Neural cell (in vitro differentiated cells): ENCODE measurements at regions not wholly inside any gene's neighbourhood (a gene's known extent, or its start where the extent isn't known, plus 50 kb on each side); places are given as distances from the start of the nearest gene placed in this dataset.

ENCODE experiments used
- CTCF ChIP-seq: fragments of 450-650 bp; IDR thresholded peaks from 2 replicates; pipeline ENCODE4 v1.5.1; 2014; ENCODE audit warnings: antibody characterized with exemption, mild to moderate bottlenecking, moderate library complexity; ENCODE audit not compliant: poor library complexity, severe bottlenecking
- EZH2 ChIP-seq: fragments of 200-600, 300-800 bp; shearing (Covaris generic), sonication (generic); IDR thresholded peaks from 2 replicates; pipeline ENCODE4 v1.6.1; 2014; ENCODE audit warnings: antibody characterized with exemption, low read length, borderline replicate concordance, mild to moderate bottlenecking; ENCODE audit not compliant: insufficient read depth, poor library complexity, severe bottlenecking
- POLR2AphosphoS5 ChIP-seq: IDR thresholded peaks from 2 replicates; pipeline ENCODE4 v1.6.1; 2012
- RAD21 ChIP-seq: fragments of 450-650 bp; conservative IDR thresholded peaks from 2 replicates; pipeline ENCODE4 v1.6.1; 2014; ENCODE audit warnings: antibody characterized with exemption, mild to moderate bottlenecking, moderate library complexity
- TAF1 ChIP-seq: IDR thresholded peaks from 2 replicates; pipeline ENCODE4 v1.6.1; 2012; ENCODE audit warnings: low read depth

DNA sequence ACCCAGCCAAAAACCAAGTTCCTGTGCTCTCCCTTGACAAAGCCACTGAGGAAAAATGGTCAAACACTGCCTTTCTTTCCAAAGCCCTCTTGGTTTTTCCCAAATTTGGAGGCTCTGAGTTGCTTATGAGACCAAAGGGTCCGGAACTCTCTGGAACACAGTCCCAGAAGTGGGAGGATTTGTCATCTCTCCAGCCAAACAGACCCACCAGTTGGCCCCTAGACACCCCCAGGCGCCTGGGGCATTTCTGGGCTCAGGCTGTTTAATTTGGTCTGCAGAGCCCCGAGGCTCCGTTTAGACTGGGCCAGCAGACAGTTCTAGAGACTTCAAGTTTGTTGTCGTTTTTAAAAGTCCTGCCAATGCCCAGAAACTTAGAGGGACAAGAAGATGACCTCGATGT is 239.1 kb downstream of the SEC14L1 start:
- TF ChIP-seq CTCF: no peak
- TF ChIP-seq EZH2: no peak
- TF ChIP-seq POLR2AphosphoS5: no peak
- TF ChIP-seq RAD21: no peak
- TF ChIP-seq TAF1: no peak
